ENCODE measurements at regions not wholly inside any gene's neighbourhood (a gene's known extent, or its start where the extent isn't known, plus 50 kb on each side); places are given as distances from the start of the nearest gene placed in this dataset.

DNA sequence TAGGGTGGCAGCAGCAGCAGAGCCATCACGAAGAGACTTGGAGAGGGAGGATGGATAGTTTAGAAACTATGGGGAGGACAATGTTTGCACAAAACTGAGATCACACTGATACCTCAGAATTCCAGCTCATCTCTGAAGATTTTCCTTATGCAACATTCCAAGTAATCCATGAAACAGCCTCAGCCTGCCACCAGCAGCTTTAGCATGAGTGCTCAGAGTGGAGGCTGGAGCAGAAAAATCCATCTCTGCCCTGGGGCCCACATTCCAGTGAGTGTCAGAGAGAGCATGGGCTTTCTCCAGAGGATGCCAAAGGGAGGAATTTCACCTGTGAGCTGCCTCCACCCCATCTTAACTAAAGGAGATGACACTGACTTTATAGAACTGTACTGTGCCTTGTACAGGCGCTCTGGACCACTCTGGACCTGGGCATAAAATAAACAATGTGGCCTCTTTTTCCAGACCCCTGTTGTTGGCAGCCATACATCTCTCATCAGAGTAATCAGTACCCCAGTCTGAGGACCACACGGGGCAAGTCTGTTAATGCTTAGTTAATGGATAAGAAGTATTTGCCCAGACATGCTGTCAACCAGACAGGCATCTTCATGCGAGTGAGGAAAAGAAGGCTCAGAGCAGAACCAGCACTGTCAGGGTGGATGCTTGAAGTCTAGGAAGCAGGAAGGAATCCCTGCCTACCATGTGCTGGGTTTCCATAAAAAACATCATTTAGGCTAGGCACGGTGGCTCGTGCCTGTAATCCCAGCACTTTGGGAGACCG, 440.9 kb downstream of the ENC1 start:
- TF ChIP-seq CTCF (IDR thresholded peaks at IDR 0.05) (no peak), EZH2phosphoT487 (IDR thresholded peaks at IDR 0.05) (no peak)
